K562 (cell line): ENCODE measurements at regions not wholly inside any gene's neighbourhood (a gene's known extent, or its start where the extent isn't known, plus 50 kb on each side); places are given as distances from the start of the nearest gene placed in this dataset.

Experiments
- ETV1 ChIP-seq: fragments of 450-650 bp; conservative IDR thresholded peaks from 2 replicates; pipeline ENCODE4 v1.6.1; 2016; ENCODE audit warnings: missing genetic modification characterization, control low read depth, low read depth, missing compliant biosample characterization
- ETV5 ChIP-seq: sonication (generic); formaldehyde crosslinking; IDR thresholded peaks from 2 replicates; pipeline ENCODE4 v1.4.0; 2020; ENCODE audit warnings: low read depth, mild to moderate bottlenecking, missing genetic modification reagents
- FOXO4 ChIP-seq: fragments of 450-650 bp; formaldehyde crosslinking; IDR thresholded peaks from 2 replicates; pipeline ENCODE4 v1.4.0; 2020; ENCODE audit warnings: mild to moderate bottlenecking, moderate library complexity
- MLLT1 ChIP-seq, 2 experiments: fragments of 450-650 bp; IDR thresholded peaks; 2 replicates each; pipeline ENCODE4 v1.6.1; 2016
- NONO ChIP-seq, 2 experiments: fragments of 200-400 bp in 1 of 2; fragments of 450-650 bp in 1 of 2; formaldehyde crosslinking in 1 of 2; IDR thresholded peaks; 2 replicates each; pipeline ENCODE4 v1.6.1; 2017; ENCODE audit warnings: low read depth in 2 of 2, mild to moderate bottlenecking in 2 of 2, moderate library complexity in 2 of 2, low read length in 1 of 2
- NR4A1 ChIP-seq, 2 experiments: fragments of 250-450 bp in 1 of 2; fragments of 450-650 bp in 1 of 2; sonication (Bioruptor Pico) in 1 of 2; IDR thresholded peaks; 2 replicates each; pipeline versions ENCODE4 v1.4.0 to v1.6.1; 2016 to 2020; ENCODE audit warnings: mild to moderate bottlenecking in 2 of 2, missing compliant biosample characterization in 1 of 2, missing genetic modification characterization in 1 of 2, moderate library complexity in 1 of 2
- POLR2A ChIP-seq: fragments of 450-650 bp; conservative IDR thresholded peaks from 2 replicates; pipeline ENCODE4 v1.6.1; 2016
- RAD51 ChIP-seq: fragments of 450-650 bp; IDR thresholded peaks from 2 replicates; pipeline ENCODE4 v1.7.1; 2016; ENCODE audit warnings: low read depth, mild to moderate bottlenecking, borderline replicate concordance
- REST ChIP-seq, 2 experiments: fragments of 450-650 bp; formaldehyde crosslinking in 1 of 2; IDR thresholded peaks; 2 replicates each; pipeline versions ENCODE4 v1.4.0 to v1.6.1; 2014 to 2020; ENCODE audit warnings: mild to moderate bottlenecking in 2 of 2, borderline replicate concordance in 1 of 2, low read depth in 1 of 2
- SIN3A ChIP-seq, 2 experiments: fragments of 150-350 bp in 1 of 2; IDR thresholded peaks; 2 replicates each; pipeline ENCODE4 v1.6.1; 2011 to 2016; ENCODE audit warnings: borderline replicate concordance in 2 of 2, low read depth in 2 of 2, low read length in 2 of 2, mild to moderate bottlenecking in 2 of 2, moderate library complexity in 2 of 2; ENCODE audit not compliant: control insufficient read depth in 1 of 2
- ZNF12 ChIP-seq: sonication (generic); formaldehyde crosslinking; IDR thresholded peaks from 2 replicates; pipeline ENCODE4 v1.4.0; 2020; ENCODE audit warnings: mild to moderate bottlenecking, missing genetic modification reagents
- ZNF324 ChIP-seq: fragments of 250-450 bp; sonication (Bioruptor Pico); IDR thresholded peaks from 2 replicates; pipeline ENCODE4 v1.4.0; 2020; ENCODE audit warnings: mild to moderate bottlenecking
- TF ChIP-seq, protein P1 (sequence below): fragments of 250-450 bp; sonication (Bioruptor Pico); IDR thresholded peaks from 2 replicates; pipeline ENCODE4 v1.4.0; 2020

- TF ChIP-seq, protein P1, sequence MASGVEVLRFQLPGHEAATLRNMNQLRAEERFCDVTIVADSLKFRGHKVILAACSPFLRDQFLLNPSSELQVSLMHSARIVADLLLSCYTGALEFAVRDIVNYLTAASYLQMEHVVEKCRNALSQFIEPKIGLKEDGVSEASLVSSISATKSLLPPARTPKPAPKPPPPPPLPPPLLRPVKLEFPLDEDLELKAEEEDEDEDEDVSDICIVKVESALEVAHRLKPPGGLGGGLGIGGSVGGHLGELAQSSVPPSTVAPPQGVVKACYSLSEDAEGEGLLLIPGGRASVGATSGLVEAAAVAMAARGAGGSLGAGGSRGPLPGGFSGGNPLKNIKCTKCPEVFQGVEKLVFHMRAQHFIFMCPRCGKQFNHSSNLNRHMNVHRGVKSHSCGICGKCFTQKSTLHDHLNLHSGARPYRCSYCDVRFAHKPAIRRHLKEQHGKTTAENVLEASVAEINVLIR (CRISPR knock-in tag), result 0 out of 2 replicates have a peak, but pooled peaks have one; percentile 7
- TF ChIP-seq NR4A1 (CRISPR knock-in tag; IDR thresholded peaks at IDR 0.05) (no peak), NR4A1 (tag; IDR thresholded peaks at IDR 0.05) (no peak), MLLT1 (IDR thresholded peaks at IDR 0.05) (no peak), FOXO4 (CRISPR knock-in tag) (0 out of 2 replicates have a peak, but pooled peaks have one; percentile 13), ETV1 (tag) (peak; percentile 51; the same call in 1 of the 2 replicates), NONO (IDR thresholded peaks at IDR 0.05; ENCODE audit: low read depth in 2 of 2, low read length in 1 of 2) (no peak), ZNF12 (CRISPR knock-in tag) (0 out of 2 replicates have a peak, but pooled peaks have one; percentile 8), POLR2A (0 out of 2 replicates have a peak, but pooled peaks have one; percentile 33), RAD51 (peak; percentile 2; the same call in 1 of the 2 replicates), ETV5 (CRISPR knock-in tag) (peak; percentile 32; the same call in 1 of the 2 replicates), REST (IDR thresholded peaks at IDR 0.05; ENCODE audit: borderline replicate concordance) (0 out of 2 replicates have a peak, but pooled peaks have one; percentile 0), REST (CRISPR knock-in tag; IDR thresholded peaks at IDR 0.05; ENCODE audit: low read depth) (no peak), SIN3A (IDR thresholded peaks at IDR 0.05; ENCODE audit: borderline replicate concordance in 2 of 2, control insufficient read depth in 1 of 2, low read depth in 2 of 2, low read length in 2 of 2) (0 out of 4 replicates have a peak, but pooled peaks of 1 of the 2 experiments have one; percentile 8), ZNF324 (CRISPR knock-in tag) (0 out of 2 replicates have a peak, but pooled peaks have one; percentile 31)
These were observed 219.3 kb upstream of the MKLN1 start (continued) for GRCh38 chr7:131108212-131108940.
